CD8-positive, alpha-beta memory T cell (primary cell): ENCODE measurements at regions not wholly inside any gene's neighbourhood (a gene's known extent, or its start where the extent isn't known, plus 50 kb on each side); places are given as distances from the start of the nearest gene placed in this dataset.
A peak's percentile ranks its signal among the peaks of the same experiment; 100 is the strongest.
"Not testable (repeated sequence)": the region's sequence is repeated elsewhere in the genome, so short reads cannot be mapped to it uniquely, and the experiment has no call there.

ENCODE experiments used
- CTCF ChIA-PET: fragments of 350-600 bp; sonication (Branson Sonifier 250); formaldehyde crosslinking; loops from one replicate; lab custom pipeline; 2021; ENCODE audit warnings: antibody characterized with exemption; lab: Charles Lee
- POLR2A ChIA-PET: fragments of 350-600 bp; sonication (Branson Sonifier 250); formaldehyde crosslinking; loops from one replicate; lab custom pipeline; 2021; ENCODE audit warnings: antibody characterized with exemption; lab: Charles Lee
- DNase-seq, 5 donors: peaks; one replicate each; pipeline versions ENCODE4 v3.0.0 to v3.0.0-alpha.2; 2020 to 2022; ENCODE audit warnings: mixed read lengths in 1 of 5
- H3K27ac ChIP-seq: one replicate; pipeline ENCODE4 v1.7.0; 2013; ENCODE audit warnings: low read depth, mild to moderate bottlenecking, low read length, moderate library complexity
- H3K27me3 ChIP-seq: 2 replicates; pipeline ENCODE4 v1.7.0; 2013; ENCODE audit warnings: low read length, mild to moderate bottlenecking; ENCODE audit not compliant: insufficient read depth, poor library complexity, severe bottlenecking
- H3K36me3 ChIP-seq: 2 replicates; pipeline ENCODE4 v1.7.0; 2013; ENCODE audit warnings: mild to moderate bottlenecking, low read length, moderate library complexity; ENCODE audit not compliant: insufficient read depth
- H3K4me1 ChIP-seq: 2 replicates; pipeline ENCODE4 v1.7.0; 2013; ENCODE audit warnings: mild to moderate bottlenecking, low read length, moderate library complexity; ENCODE audit not compliant: insufficient read depth
- H3K4me3 ChIP-seq: 2 replicates; pipeline ENCODE4 v1.7.0; 2013; ENCODE audit warnings: mild to moderate bottlenecking, low read length
- H3K9me3 ChIP-seq: 2 replicates; pipeline ENCODE4 v1.7.0; 2013; ENCODE audit warnings: mild to moderate bottlenecking, low read length
- H3K27ac Mint-ChIP-seq, 8 donors: one replicate each; pipeline ENCODE4 v1.8.0; 2020 to 2021; ENCODE audit warnings: mixed read lengths in 8 of 8, mild to moderate bottlenecking in 6 of 8, inconsistent platforms in 3 of 8, moderate library complexity in 3 of 8
- H3K27me3 Mint-ChIP-seq, 2 donors: one replicate each; pipeline ENCODE4 v1.8.0; 2020 to 2021; ENCODE audit warnings: mixed read lengths in 2 of 2, mild to moderate bottlenecking in 1 of 2, moderate library complexity in 1 of 2
- H3K36me3 Mint-ChIP-seq, 3 donors: one replicate each; pipeline ENCODE4 v1.8.0; 2020 to 2021; ENCODE audit warnings: mixed read lengths in 3 of 3, inconsistent platforms in 1 of 3, mild to moderate bottlenecking in 1 of 3
- H3K4me1 Mint-ChIP-seq, 3 donors: one replicate each; pipeline ENCODE4 v1.8.0; 2020 to 2021; ENCODE audit warnings: mixed read lengths in 3 of 3, inconsistent platforms in 1 of 3, mild to moderate bottlenecking in 1 of 3
- H3K4me3 Mint-ChIP-seq, 7 donors: one replicate each; pipeline ENCODE4 v1.8.0; 2020 to 2021; ENCODE audit warnings: mixed read lengths in 7 of 7, mild to moderate bottlenecking in 6 of 7, moderate library complexity in 4 of 7, inconsistent platforms in 2 of 7
- H3K9me3 Mint-ChIP-seq, 5 donors: one replicate each; pipeline ENCODE4 v1.8.0; 2020 to 2022; ENCODE audit warnings: mixed read lengths in 5 of 5, mild to moderate bottlenecking in 3 of 5, moderate library complexity in 2 of 5, inconsistent platforms in 1 of 5

DNA sequence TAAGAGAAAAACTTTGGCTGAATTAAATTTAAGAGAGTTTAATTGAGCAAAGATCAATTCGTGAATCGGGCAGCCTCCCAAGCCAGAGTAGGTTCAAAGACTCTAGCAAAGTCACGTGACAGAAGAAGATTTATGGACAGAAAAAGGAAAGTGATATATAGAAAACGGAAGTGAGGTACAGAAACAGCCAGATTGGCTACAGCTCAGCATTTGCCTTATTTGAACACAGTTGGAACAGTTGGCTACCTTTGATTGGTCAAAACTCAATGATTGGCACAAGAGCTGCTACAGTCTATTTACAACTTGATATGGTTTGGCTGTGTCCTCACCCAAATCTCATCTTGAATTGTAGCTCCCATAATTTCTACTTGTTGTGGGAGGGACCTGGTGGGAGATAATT, 102.6 kb downstream of the PLG start:
- Histone ChIP-seq H3K27ac (no peak overlapping the region), H3K4me1 (no peaks in the 10 kb centered on the region), H3K4me3 (no peak overlapping the region), H3K27me3 (no peaks in the 10 kb centered on the region), H3K36me3 (no peaks in the 10 kb centered on the region), H3K9me3 (no peaks in the 10 kb centered on the region)
- H3K27ac Mint-ChIP-seq = no peak overlapping the region
- no peaks in the 10 kb centered on the region for H3K36me3 Mint-ChIP-seq
- ChIA-PET POLR2A (no interaction called here), CTCF (no interaction called here)
- no peak for DNase-seq
- peaks cover 0 to 4% (median 1%) of the 10 kb centered on the region in 5 donors for H3K9me3 Mint-ChIP-seq
- no peak overlapping the region for H3K4me3 Mint-ChIP-seq
- peaks cover 0 to 10% of the 10 kb centered on the region in 2 donors for H3K27me3 Mint-ChIP-seq
- no peaks in the 10 kb centered on the region for H3K4me1 Mint-ChIP-seq

DNA sequence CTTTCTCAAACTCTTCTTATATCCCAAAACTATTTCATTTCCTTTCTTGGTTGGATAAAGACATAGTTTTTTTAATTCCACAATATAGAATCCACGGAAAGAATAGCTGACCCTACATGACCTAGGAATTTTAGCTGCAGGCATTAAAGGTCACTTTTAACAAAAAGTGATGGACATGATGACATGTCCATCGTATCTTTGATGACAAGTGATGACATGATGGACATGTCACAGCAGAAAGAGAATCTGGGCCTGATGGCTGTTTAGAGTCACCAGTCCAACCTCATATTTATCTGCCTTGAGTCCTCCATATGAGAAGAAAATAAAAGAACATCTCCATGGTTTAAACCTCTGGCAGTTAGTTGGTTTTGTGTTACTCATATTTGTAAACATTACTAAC, 106.2 kb downstream of the PLG start:
- Histone ChIP-seq H3K27ac (no peak overlapping the region), H3K36me3 (no peaks in the 10 kb centered on the region), H3K9me3 (no peaks in the 10 kb centered on the region), H3K27me3 (no peaks in the 10 kb centered on the region), H3K4me1 (no peaks in the 10 kb centered on the region), H3K4me3 (no peak overlapping the region)
- CTCF ChIA-PET = no interaction called here
- no peak overlapping the region for H3K27ac Mint-ChIP-seq
- DNase-seq = no peak
- no peaks in the 10 kb centered on the region for H3K9me3 Mint-ChIP-seq
- peaks cover 0 to 8% of the 10 kb centered on the region in 2 donors for H3K27me3 Mint-ChIP-seq
- H3K4me1 Mint-ChIP-seq = no peaks in the 10 kb centered on the region
- POLR2A ChIA-PET = no interaction called here
- no peak overlapping the region for H3K4me3 Mint-ChIP-seq
- no peaks in the 10 kb centered on the region for H3K36me3 Mint-ChIP-seq

DNA sequence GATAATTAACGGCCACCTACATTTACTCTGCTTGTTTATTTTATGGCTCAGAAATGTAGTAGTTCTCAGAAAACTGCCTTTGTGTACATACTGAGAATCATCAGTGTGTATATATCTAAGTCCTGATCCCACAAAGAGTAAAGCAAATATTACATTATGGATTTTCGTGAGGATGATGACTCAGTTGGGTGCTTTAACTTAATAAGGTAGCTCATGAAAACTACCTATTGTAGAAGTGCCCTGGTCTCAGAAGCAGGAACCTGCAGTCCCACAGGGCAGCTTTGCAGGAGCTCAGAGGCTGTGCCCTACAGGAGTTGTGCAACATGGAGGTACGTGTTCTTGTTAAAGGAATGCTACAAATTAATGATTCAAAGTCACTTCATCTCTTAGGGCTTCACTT, 108.2 kb downstream of the PLG start:
- H3K27me3 ChIP-seq = no peaks in the 10 kb centered on the region
- no peak for DNase-seq
- no peaks in the 10 kb centered on the region for H3K36me3 ChIP-seq
- ChIA-PET POLR2A (no interaction called here), CTCF (no interaction called here)
- H3K4me3 ChIP-seq = no peak overlapping the region
- H3K4me1 ChIP-seq = no peaks in the 10 kb centered on the region
- H3K9me3 ChIP-seq = no peaks in the 10 kb centered on the region
- H3K27me3 Mint-ChIP-seq = peaks cover 0 to 8% of the 10 kb centered on the region in 2 donors
- no peak overlapping the region for H3K27ac Mint-ChIP-seq
- no peak overlapping the region for H3K27ac ChIP-seq
- no peak overlapping the region for H3K4me3 Mint-ChIP-seq
- H3K4me1 Mint-ChIP-seq = no peaks in the 10 kb centered on the region
- H3K36me3 Mint-ChIP-seq = no peaks in the 10 kb centered on the region
- H3K9me3 Mint-ChIP-seq = no peaks in the 10 kb centered on the region

DNA sequence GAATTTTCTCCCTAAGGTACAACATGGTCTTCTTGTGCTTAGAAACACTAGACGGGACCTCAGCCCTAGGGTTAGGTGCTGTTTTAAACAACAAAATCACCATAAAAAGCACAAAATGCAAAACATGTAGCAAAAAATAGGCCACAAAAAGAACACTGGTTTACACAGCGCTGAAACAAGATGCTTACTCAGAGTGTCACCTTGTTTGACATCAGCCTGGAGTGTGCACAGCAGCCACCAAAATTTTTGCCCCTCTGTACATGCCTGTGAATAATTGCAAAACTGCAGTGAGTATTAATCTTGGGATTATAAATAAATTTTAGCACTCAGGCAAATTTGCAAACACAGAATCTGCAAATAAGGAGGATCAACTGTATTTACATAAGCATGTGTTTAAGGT, 110.1 kb downstream of the PLG start:
- H3K9me3 ChIP-seq = no peaks in the 10 kb centered on the region
- no peak overlapping the region for H3K27ac Mint-ChIP-seq
- POLR2A ChIA-PET = no interaction called here
- no peak overlapping the region for H3K27ac ChIP-seq
- H3K4me1 Mint-ChIP-seq = no peaks in the 10 kb centered on the region
- H3K4me3 ChIP-seq = no peak overlapping the region
- DNase-seq = no peak
- H3K27me3 ChIP-seq = no peaks in the 10 kb centered on the region
- H3K4me3 Mint-ChIP-seq = no peak overlapping the region
- H3K27me3 Mint-ChIP-seq = peaks cover 0 to 8% of the 10 kb centered on the region in 2 donors
- H3K36me3 ChIP-seq = no peaks in the 10 kb centered on the region
- H3K9me3 Mint-ChIP-seq = no peaks in the 10 kb centered on the region
- no peaks in the 10 kb centered on the region for H3K36me3 Mint-ChIP-seq
- CTCF ChIA-PET = no interaction called here
- no peaks in the 10 kb centered on the region for H3K4me1 ChIP-seq

DNA sequence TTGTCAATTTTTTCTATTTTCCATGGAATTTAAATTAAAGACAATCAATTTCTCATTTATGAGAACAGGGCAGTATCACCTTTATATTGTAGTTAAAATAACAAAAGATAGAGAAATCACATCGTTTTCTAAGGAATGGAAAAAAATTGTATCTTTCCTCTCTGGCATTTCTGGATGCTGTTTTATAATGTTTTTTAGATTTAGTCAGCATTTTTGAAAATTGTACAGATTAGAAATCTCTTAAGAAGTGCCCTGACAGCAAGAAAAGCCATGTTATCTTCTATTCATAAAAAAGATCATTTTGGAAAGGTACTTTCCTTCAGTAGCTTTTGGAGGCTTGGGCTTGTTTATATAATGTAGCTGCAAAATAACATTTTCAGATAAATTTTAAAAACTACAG, 116.9 kb downstream of the PLG start:
- DNase-seq = no peak
- POLR2A ChIA-PET = no interaction called here
- CTCF ChIA-PET = no interaction called here
- Mint-ChIP-seq H3K4me1 (no peaks in the 10 kb centered on the region), H3K27ac (no peak overlapping the region), H3K36me3 (peaks cover 0 to 5% (median 0%) of the 10 kb centered on the region in 3 donors), H3K27me3 (peaks cover 2 to 10% of the 10 kb centered on the region in 2 donors), H3K9me3 (peaks cover 11 to 22% (median 16%) of the 10 kb centered on the region in 5 donors), H3K4me3 (no peak overlapping the region)
- Histone ChIP-seq H3K27ac (no peak overlapping the region), H3K27me3 (no peaks in the 10 kb centered on the region), H3K4me3 (no peak overlapping the region), H3K4me1 (no peaks in the 10 kb centered on the region), H3K36me3 (no peaks in the 10 kb centered on the region), H3K9me3 (no peaks in the 10 kb centered on the region)

DNA sequence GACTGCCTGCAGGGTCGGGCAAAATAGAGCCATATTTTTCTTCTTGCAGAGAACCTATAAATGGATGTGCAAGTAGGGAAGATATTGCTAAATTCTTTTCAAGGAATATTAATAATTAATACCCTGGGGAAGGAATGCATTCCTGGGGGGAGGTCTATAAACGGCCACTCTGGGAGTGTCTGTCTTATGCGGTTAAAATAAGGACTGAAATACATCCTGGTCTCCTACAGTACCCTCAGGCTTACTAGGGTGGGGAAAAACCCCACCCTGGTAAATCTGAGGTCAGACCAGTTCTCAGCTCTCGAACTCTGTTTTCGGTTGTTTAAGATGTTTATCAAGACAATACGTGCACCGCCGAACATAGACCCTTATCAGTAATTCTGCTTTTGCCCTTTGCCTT, 118.6 kb downstream of the PLG start:
- POLR2A ChIA-PET, CTCF ChIA-PET, DNase-seq, H3K36me3 Mint-ChIP-seq, H3K27me3 ChIP-seq, H3K27ac Mint-ChIP-seq, H3K4me1 ChIP-seq, H3K27ac ChIP-seq, H3K36me3 ChIP-seq, H3K4me1 Mint-ChIP-seq, H3K4me3 Mint-ChIP-seq, H3K9me3 ChIP-seq, H3K4me3 ChIP-seq: not testable (repeated sequence)
- Mint-ChIP-seq H3K27me3 (peaks cover 2 to 10% of the 10 kb centered on the region in 2 donors), H3K9me3 (peaks cover 11 to 22% (median 16%) of the 10 kb centered on the region in 5 donors)

DNA sequence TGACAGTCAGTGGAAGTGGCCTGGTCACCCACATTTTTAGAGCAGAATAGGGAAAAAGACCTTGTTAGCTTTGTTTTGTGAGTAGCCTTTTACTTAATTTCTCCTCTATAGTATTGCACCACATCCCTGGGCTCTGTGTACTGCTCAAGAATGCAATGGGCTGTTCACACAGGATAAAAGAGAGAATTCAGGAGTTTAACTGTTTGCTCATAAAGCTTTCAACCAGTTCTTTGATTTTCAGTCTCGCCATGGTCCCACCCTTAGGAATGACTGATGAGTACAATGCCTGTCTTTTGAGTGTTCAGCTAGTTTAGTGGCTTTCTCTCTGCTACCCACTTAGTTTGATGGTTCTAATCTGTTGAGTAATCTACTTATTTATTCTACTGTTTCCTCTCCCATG, 129.7 kb downstream of the PLG start:
- ChIA-PET CTCF (no interaction called here), POLR2A (no interaction called here)
- peaks cover 0 to 4% (median 0%) of the 10 kb centered on the region in 5 donors for H3K9me3 Mint-ChIP-seq
- no peak overlapping the region for H3K27ac ChIP-seq
- H3K36me3 ChIP-seq = no peaks in the 10 kb centered on the region
- no peaks in the 10 kb centered on the region for H3K4me1 Mint-ChIP-seq
- no peaks in the 10 kb centered on the region for H3K4me1 ChIP-seq
- no peaks in the 10 kb centered on the region for H3K27me3 ChIP-seq
- DNase-seq = no peak
- no peak overlapping the region for H3K4me3 ChIP-seq
- no peak overlapping the region for H3K4me3 Mint-ChIP-seq
- H3K27me3 Mint-ChIP-seq = peaks cover 3% of the 10 kb centered on the region in 2 donors
- no peak overlapping the region for H3K27ac Mint-ChIP-seq
- H3K9me3 ChIP-seq = no peaks in the 10 kb centered on the region
- H3K36me3 Mint-ChIP-seq = no peaks in the 10 kb centered on the region

DNA sequence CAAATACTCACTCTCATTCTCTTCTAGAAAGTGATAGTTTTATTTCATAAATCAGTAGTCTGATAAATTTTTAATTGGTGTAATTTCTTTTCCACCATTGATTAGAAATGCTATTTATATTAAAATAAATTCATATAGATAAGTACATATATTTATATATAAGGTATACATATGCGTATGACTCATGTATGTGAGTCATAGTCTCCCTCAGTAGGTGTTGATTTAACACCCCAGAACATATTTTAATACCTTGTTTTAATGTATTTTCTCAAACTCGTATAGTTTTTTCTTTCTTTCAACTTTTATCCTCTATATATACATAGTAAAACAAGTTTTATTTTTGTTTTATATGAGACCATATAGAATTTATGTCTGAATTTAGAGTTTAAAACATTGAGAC, 130.4 kb downstream of the PLG start:
- Histone ChIP-seq H3K9me3 (no peaks in the 10 kb centered on the region), H3K27me3 (no peaks in the 10 kb centered on the region), H3K27ac (no peak overlapping the region), H3K4me3 (no peak overlapping the region), H3K36me3 (no peaks in the 10 kb centered on the region), H3K4me1 (no peaks in the 10 kb centered on the region)
- no peak for DNase-seq
- CTCF ChIA-PET = no interaction called here
- H3K27ac Mint-ChIP-seq = no peak overlapping the region
- no peaks in the 10 kb centered on the region for H3K4me1 Mint-ChIP-seq
- H3K36me3 Mint-ChIP-seq = no peaks in the 10 kb centered on the region
- H3K9me3 Mint-ChIP-seq = no peaks in the 10 kb centered on the region
- H3K27me3 Mint-ChIP-seq = peaks cover 0 to 3% of the 10 kb centered on the region in 2 donors
- POLR2A ChIA-PET = no interaction called here
- H3K4me3 Mint-ChIP-seq = no peak overlapping the region

DNA sequence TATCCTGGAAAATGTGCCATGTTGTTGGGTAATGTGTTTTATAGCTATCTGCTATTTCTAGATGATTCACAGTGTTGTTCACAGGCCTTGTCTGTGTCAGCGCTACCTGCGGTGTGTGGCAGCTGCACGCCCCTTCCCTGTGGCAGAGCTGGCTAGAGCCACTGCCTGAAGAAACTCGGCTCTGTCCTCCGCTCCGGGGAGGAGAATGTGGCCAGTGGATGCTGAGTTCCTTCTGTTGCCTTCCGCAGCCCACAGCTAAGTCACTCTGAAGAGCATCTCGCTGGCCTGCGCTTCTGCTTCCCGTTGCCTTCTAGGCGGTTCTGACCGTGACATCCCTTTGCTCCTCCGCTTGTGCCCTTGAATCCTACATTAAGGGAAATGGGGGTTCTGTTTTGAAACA, 135.1 kb downstream of the PLG start:
- no peaks in the 10 kb centered on the region for H3K4me1 Mint-ChIP-seq
- ChIA-PET CTCF (no interaction called here), POLR2A (no interaction called here)
- no peaks in the 10 kb centered on the region for H3K9me3 Mint-ChIP-seq
- Histone ChIP-seq H3K27me3 (no peaks in the 10 kb centered on the region), H3K9me3 (no peaks in the 10 kb centered on the region), H3K4me3 (no peak overlapping the region), H3K36me3 (no peaks in the 10 kb centered on the region), H3K27ac (no peak overlapping the region), H3K4me1 (no peaks in the 10 kb centered on the region)
- DNase-seq = no peak
- H3K27me3 Mint-ChIP-seq = no peaks in the 10 kb centered on the region
- H3K27ac Mint-ChIP-seq = peak overlapping the region in 1 of 8 donors; percentile 53
- no peaks in the 10 kb centered on the region for H3K36me3 Mint-ChIP-seq
- no peak overlapping the region for H3K4me3 Mint-ChIP-seq
